ENCODE measurements at regions not wholly inside any gene's neighbourhood (a gene's known extent, or its start where the extent isn't known, plus 50 kb on each side); places are given as distances from the start of the nearest gene placed in this dataset.

DNA sequence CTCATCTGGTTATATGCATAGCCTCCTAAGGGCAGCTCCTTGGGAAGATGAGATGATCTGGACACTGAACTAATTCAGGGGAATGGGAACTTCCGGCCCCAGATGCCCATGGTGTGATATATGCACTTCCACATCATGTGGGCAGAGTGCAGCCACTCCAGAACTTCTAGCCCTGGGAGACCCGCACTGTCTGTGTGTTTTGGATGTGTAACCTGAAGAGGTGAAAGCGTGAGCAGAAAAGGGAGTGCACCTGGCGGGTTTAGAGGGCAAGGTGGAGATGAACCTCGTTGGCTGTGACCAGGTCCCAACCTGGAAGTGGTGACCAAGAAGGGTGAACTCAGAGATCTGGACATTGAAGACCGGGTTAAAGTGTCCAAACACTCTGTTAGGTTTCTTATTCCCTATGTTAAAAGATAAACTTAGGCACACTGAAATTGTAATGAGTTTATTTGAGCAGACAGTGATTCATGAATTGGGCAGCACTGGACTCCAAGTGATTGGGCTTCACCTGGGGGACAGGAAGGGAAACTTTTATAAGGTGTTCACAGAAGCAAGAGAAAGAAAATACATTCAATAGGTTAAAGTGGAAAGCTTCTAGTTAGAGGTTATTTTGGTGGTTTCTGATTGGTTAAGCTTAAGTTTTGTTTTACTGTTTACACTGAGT lies 296.2 kb upstream of the SKOR2 start:
- dilution Hi-C loops (cut with MboI; ENCODE audit: extremely low pct_ligation_motif_present, low sequenced_read_pairs) (no loop called here), intact Hi-C loops (cut with micrococcal nuclease) (no loop called here)
- no peaks in the 10 kb centered on the region for H3K27me3 ChIP-seq (ENCODE audit: control insufficient read depth in 2 of 2, insufficient read depth in 2 of 2, low read length in 2 of 2)
- no peaks in the 10 kb centered on the region for H4K20me1 ChIP-seq (replicated peaks; ENCODE audit: control insufficient read depth, extremely low read depth, insufficient read depth, low read length)
- TF ChIP-seq POLR2AphosphoS5 (IDR thresholded peaks at IDR 0.05; ENCODE audit: insufficient read depth, low read depth, low read length) (no peak), MYC (IDR thresholded peaks at IDR 0.05; ENCODE audit: low read depth, low read length) (no peak), FOS (IDR thresholded peaks at IDR 0.05; ENCODE audit: borderline replicate concordance, insufficient read depth, low read length) (no peak), EZH2 (IDR thresholded peaks at IDR 0.05; ENCODE audit: borderline replicate concordance, low read depth, low read length, severe bottlenecking) (no peak), POLR2A (IDR thresholded peaks at IDR 0.05; ENCODE audit: low read depth, low read length) (no peak)
- TF ChIP-seq, protein P1, sequence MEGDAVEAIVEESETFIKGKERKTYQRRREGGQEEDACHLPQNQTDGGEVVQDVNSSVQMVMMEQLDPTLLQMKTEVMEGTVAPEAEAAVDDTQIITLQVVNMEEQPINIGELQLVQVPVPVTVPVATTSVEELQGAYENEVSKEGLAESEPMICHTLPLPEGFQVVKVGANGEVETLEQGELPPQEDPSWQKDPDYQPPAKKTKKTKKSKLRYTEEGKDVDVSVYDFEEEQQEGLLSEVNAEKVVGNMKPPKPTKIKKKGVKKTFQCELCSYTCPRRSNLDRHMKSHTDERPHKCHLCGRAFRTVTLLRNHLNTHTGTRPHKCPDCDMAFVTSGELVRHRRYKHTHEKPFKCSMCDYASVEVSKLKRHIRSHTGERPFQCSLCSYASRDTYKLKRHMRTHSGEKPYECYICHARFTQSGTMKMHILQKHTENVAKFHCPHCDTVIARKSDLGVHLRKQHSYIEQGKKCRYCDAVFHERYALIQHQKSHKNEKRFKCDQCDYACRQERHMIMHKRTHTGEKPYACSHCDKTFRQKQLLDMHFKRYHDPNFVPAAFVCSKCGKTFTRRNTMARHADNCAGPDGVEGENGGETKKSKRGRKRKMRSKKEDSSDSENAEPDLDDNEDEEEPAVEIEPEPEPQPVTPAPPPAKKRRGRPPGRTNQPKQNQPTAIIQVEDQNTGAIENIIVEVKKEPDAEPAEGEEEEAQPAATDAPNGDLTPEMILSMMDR (IDR thresholded peaks at IDR 0.05; ENCODE audit: extremely low read depth in 1 of 2, insufficient read depth in 1 of 2, low read depth in 1 of 2, low read length in 2 of 2) = no peak
- TF ChIP-seq, protein P2, sequence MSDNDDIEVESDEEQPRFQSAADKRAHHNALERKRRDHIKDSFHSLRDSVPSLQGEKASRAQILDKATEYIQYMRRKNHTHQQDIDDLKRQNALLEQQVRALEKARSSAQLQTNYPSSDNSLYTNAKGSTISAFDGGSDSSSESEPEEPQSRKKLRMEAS (IDR thresholded peaks at IDR 0.05; ENCODE audit: insufficient read depth, insufficient read length) = no peak
- H3K9me1 ChIP-seq (replicated peaks; ENCODE audit: control insufficient read depth, extremely low read depth, insufficient read depth, low read length) = no peaks in the 10 kb centered on the region
- no peaks in the 10 kb centered on the region for H3K9me3 ChIP-seq (replicated peaks; ENCODE audit: control insufficient read depth, insufficient read depth, low read length)
- FAIRE-seq = no peak
- no TSS peak for BruUV-seq (replicated peaks)
- no peaks in the 10 kb centered on the region for H3K79me2 ChIP-seq (ENCODE audit: control insufficient read depth, insufficient read depth, low read length)
- no peaks in the 10 kb centered on the region for H3K4me1 ChIP-seq (ENCODE audit: control insufficient read depth, extremely low read depth, insufficient read depth, low read length)
- ChIA-PET CTCF (no interaction called here), POLR2A (interaction anchor here (0.6 kb wide), 1 partner anchor 436 kb away, joined by 3 read pairs; no protein-coding TSS in a partner anchor)
- H3K27ac ChIP-seq (ENCODE audit: insufficient read depth, low read depth, low read length) = no peak overlapping the region
- no peak overlapping the region for H2AFZ ChIP-seq (ENCODE audit: low read depth, low read length)
- H3K36me3 ChIP-seq (ENCODE audit: control insufficient read depth in 2 of 2, extremely low read depth in 1 of 2, insufficient read depth in 2 of 2, low read length in 2 of 2) = no peaks in the 10 kb centered on the region
- H3K9ac ChIP-seq (replicated peaks; ENCODE audit: extremely low read depth, insufficient read depth, low read length) = no peak overlapping the region
- no peak overlapping the region for H3K4me3 ChIP-seq (replicated peaks in 1 of 3; ENCODE audit: insufficient read depth in 1 of 3, low read depth in 1 of 3, low read length in 3 of 3)
- no peak overlapping the region for H3K4me2 ChIP-seq (ENCODE audit: insufficient read depth, low read length)
- DNase-seq (ENCODE audit: low read depth, low spot score) = no peak
